PC-3 (cell line): ENCODE measurements at regions not wholly inside any gene's neighbourhood (a gene's known extent, or its start where the extent isn't known, plus 50 kb on each side); places are given as distances from the start of the nearest gene placed in this dataset.

Experiments used
- EZH2phosphoT487 ChIP-seq: fragments of 300-600 bp; sonication (generic); IDR thresholded peaks from 2 replicates; pipeline ENCODE4 v1.6.1; 2018; ENCODE audit warnings: mild to moderate bottlenecking, antibody characterized with exemption, low read length, borderline replicate concordance
- TF ChIP-seq, protein P1 (sequence below): fragments of 300-600 bp; sonication (generic); conservative IDR thresholded peaks from 2 replicates; pipeline ENCODE4 v1.5.1; 2017; ENCODE audit warnings: antibody characterized with exemption, low read depth, mild to moderate bottlenecking, low read length

DNA sequence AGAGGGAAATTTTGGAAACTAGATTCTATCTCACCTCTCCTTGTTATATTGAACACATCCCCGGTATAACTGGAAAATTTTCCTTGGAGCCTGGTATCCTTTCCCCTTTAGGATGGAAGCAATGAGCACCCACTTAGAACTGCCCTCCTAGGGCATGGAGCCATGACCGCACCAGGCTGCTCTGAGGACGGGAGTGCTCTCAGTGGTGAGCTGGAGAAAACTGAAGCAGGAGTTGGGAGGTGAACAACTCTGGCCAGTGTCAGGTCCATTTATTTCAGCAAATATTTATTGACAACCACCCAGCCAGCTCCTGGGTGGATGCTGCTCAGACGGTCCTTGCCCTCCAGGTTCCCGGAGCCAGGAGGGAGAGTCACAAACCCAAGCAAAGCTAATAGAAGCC lies 278.1 kb downstream of the WDR11 start:
- TF ChIP-seq, protein P1, sequence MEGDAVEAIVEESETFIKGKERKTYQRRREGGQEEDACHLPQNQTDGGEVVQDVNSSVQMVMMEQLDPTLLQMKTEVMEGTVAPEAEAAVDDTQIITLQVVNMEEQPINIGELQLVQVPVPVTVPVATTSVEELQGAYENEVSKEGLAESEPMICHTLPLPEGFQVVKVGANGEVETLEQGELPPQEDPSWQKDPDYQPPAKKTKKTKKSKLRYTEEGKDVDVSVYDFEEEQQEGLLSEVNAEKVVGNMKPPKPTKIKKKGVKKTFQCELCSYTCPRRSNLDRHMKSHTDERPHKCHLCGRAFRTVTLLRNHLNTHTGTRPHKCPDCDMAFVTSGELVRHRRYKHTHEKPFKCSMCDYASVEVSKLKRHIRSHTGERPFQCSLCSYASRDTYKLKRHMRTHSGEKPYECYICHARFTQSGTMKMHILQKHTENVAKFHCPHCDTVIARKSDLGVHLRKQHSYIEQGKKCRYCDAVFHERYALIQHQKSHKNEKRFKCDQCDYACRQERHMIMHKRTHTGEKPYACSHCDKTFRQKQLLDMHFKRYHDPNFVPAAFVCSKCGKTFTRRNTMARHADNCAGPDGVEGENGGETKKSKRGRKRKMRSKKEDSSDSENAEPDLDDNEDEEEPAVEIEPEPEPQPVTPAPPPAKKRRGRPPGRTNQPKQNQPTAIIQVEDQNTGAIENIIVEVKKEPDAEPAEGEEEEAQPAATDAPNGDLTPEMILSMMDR, result no peak
- TF ChIP-seq EZH2phosphoT487, result no peak
